GM13977 (cell line): ENCODE measurements at regions not wholly inside any gene's neighbourhood (a gene's known extent, or its start where the extent isn't known, plus 50 kb on each side); places are given as distances from the start of the nearest gene placed in this dataset.

Experiments used
- DNase-seq: peaks from one replicate; pipeline ENCODE4 v3.0.0; 2012; ENCODE audit warnings: low spot score
- in situ Hi-C: fragments of 300-500 bp; cut with MboI; formaldehyde crosslinking; loops from one replicate; pipeline ENCODE4 v1.12.0; 2022; ENCODE audit warnings: low sequenced_read_pairs, low pct_unique_long_range_greater_than_20kb, mixed read lengths, inconsistent platforms; ENCODE audit not compliant: unreplicated experiment
- TF ChIP-seq, protein P1 (sequence below): IDR thresholded peaks from 2 replicates; pipeline ENCODE4 v1.5.1; 2012; ENCODE audit warnings: mild to moderate bottlenecking, control low read depth; ENCODE audit not compliant: insufficient read depth; ENCODE audit errors: extremely low read depth, missing control alignments

GRCh38 chr2:41535575-41535974 is 512.2 kb upstream of the PKDCC start:
- TF ChIP-seq, protein P1, sequence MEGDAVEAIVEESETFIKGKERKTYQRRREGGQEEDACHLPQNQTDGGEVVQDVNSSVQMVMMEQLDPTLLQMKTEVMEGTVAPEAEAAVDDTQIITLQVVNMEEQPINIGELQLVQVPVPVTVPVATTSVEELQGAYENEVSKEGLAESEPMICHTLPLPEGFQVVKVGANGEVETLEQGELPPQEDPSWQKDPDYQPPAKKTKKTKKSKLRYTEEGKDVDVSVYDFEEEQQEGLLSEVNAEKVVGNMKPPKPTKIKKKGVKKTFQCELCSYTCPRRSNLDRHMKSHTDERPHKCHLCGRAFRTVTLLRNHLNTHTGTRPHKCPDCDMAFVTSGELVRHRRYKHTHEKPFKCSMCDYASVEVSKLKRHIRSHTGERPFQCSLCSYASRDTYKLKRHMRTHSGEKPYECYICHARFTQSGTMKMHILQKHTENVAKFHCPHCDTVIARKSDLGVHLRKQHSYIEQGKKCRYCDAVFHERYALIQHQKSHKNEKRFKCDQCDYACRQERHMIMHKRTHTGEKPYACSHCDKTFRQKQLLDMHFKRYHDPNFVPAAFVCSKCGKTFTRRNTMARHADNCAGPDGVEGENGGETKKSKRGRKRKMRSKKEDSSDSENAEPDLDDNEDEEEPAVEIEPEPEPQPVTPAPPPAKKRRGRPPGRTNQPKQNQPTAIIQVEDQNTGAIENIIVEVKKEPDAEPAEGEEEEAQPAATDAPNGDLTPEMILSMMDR = no peak
- in situ Hi-C loops = no loop called here

GRCh38 chr2:41540272-41540998 is 507.4 kb upstream of the PKDCC start:
- in situ Hi-C loops = no loop called here
- DNase-seq = no peak
- TF ChIP-seq, protein P1 = no peak

More at GRCh38 chr2:41535575-41535974, 512.2 kb upstream of the PKDCC start:
- DNase-seq = no peak

- no peak for DNase-seq
- in situ Hi-C loops = no loop called here
- TF ChIP-seq, protein P1 = no peak
Measured at GRCh38 chr2:41543726-41544125, 504.1 kb upstream of the PKDCC start.

- no peak for DNase-seq
- TF ChIP-seq, protein P1 = no peak
- in situ Hi-C loops = no loop called here
Measured at GRCh38 chr2:41544709-41545108, 503.1 kb upstream of the PKDCC start.

- DNase-seq = no peak
- TF ChIP-seq, protein P1 = no peak
- in situ Hi-C loops = no loop called here
Measured at GRCh38 chr2:41546031-41546430, 501.8 kb upstream of the PKDCC start.

GRCh38 chr2:41568648-41569047 is 479.2 kb upstream of the PKDCC start:
- DNase-seq = no peak
- in situ Hi-C loops = no loop called here
- TF ChIP-seq, protein P1 = no peak

- TF ChIP-seq, protein P1 = no peak
Measured at GRCh38 chr2:41572154-41572553, 475.7 kb upstream of the PKDCC start.

More at GRCh38 chr2:41572154-41572553, 475.7 kb upstream of the PKDCC start:
- DNase-seq = no peak
- in situ Hi-C loops = no loop called here
